Cardiac fibroblast (primary cell): ENCODE measurements at regions not wholly inside any gene's neighbourhood (a gene's known extent, or its start where the extent isn't known, plus 50 kb on each side); places are given as distances from the start of the nearest gene placed in this dataset.

ENCODE experiments used
- DNase-seq, 2 donors: peaks; one replicate each; pipeline versions ENCODE4 v3.0.0 to v3.0.0-alpha.2; 2010; ENCODE audit warnings: low read depth in 2 of 2
- H3K4me3 ChIP-seq, 2 donors: replicated peaks in 1 of 2; 1 replicate in 1 of 2; 2 replicates in 1 of 2; pipeline ENCODE4 v1.5.1; 2011; ENCODE audit warnings: low read depth in 2 of 2, low read length in 2 of 2, mild to moderate bottlenecking in 2 of 2, moderate library complexity in 1 of 2
- TF ChIP-seq, protein P1 (sequence below): IDR thresholded peaks from one replicate; pipeline ENCODE4 v1.5.1; 2011; ENCODE audit warnings: low read depth, mild to moderate bottlenecking, low read length, inconsistent platforms

DNA sequence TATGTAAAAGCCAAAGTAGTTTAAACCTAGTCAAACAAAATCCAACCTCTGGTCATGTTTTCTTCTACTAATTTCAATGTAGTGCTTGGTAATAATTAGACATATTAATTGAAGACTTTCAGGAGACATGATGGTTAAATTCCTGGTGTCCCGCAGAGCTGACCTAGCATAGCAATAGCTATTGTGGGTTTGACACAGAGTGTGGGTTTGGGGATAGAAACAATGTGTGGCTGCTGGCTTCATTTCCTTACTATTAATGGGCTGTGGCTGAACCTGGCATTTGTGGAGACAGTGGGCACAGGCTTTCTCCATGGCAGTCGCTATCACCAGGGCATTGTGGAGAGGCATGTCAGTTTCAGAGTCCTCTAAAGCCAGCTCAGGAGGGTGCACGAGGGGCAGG, 54.1 kb upstream of the GGTLC1 start:
- H3K4me3 ChIP-seq, result no peak overlapping the region
- TF ChIP-seq, protein P1, sequence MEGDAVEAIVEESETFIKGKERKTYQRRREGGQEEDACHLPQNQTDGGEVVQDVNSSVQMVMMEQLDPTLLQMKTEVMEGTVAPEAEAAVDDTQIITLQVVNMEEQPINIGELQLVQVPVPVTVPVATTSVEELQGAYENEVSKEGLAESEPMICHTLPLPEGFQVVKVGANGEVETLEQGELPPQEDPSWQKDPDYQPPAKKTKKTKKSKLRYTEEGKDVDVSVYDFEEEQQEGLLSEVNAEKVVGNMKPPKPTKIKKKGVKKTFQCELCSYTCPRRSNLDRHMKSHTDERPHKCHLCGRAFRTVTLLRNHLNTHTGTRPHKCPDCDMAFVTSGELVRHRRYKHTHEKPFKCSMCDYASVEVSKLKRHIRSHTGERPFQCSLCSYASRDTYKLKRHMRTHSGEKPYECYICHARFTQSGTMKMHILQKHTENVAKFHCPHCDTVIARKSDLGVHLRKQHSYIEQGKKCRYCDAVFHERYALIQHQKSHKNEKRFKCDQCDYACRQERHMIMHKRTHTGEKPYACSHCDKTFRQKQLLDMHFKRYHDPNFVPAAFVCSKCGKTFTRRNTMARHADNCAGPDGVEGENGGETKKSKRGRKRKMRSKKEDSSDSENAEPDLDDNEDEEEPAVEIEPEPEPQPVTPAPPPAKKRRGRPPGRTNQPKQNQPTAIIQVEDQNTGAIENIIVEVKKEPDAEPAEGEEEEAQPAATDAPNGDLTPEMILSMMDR, result no peak
- DNase-seq, result no peak

DNA sequence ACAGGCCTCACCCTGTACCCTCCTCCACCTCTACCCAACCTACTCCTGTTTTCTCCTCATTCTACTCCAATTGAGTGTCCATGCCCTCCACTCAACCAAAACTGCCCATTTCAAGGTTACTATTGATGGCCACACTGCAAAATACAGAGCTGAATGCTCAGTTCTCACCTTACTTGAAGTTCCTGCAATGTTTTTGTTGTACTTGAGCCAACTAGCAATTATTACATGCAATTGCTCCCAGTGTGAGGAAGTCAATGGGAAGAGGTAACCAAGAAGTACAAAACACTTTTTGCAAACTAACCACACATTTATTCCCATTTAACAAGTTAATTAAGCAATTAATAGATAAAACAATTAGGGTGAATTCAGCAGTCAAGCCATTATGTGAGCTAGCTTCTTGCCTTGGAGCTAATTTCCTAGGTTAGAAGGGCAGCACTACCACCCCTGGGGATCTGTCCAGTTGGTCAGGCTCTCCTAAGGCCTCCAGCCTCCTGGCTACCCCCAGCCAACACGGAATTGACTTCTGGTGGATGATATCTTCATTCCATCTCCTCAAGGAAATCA, 52.4 kb upstream of the GGTLC1 start:
- DNase-seq, result no peak
- TF ChIP-seq, protein P1, result no peak
- H3K4me3 ChIP-seq, result no peak overlapping the region

DNA sequence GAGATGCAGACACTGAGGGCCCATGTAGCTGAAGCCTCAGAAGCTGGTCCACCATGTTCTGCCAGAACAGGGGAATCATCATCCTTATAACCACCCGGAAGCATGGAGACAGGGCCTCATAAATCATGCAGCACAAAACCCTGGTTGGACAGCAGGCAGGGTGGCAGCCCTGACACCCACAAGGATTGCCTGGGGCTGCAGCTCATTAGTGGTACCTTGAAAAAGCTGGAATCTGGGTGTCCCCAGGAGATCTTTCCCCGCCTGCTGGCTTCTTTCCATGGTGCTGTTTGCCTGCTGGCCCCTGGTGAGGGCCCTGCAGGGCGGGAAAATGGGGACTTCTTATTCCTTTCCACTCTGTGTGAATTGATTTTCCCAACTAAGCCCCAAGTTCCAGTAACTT, 50.6 kb upstream of the GGTLC1 start:
- no peak overlapping the region for H3K4me3 ChIP-seq
- TF ChIP-seq, protein P1, result no peak
- DNase-seq, result no peak
